HCT116 (cell line): ENCODE measurements at regions not wholly inside any gene's neighbourhood (a gene's known extent, or its start where the extent isn't known, plus 50 kb on each side); places are given as distances from the start of the nearest gene placed in this dataset.

Experiments used
- CEBPB ChIP-seq: IDR thresholded peaks from 2 replicates; pipeline ENCODE4 v1.6.1; 2012; ENCODE audit warnings: low read depth
- EGR1 ChIP-seq: IDR thresholded peaks from 2 replicates; pipeline ENCODE4 v1.6.1; 2012; ENCODE audit warnings: low read depth
- EZH2 ChIP-seq: fragments of 200-600 bp; sonication (generic); IDR thresholded peaks from 2 replicates; pipeline ENCODE4 v1.6.1; 2017; ENCODE audit warnings: antibody characterized with exemption, mixed run types
- FOSL1 ChIP-seq: IDR thresholded peaks from 2 replicates; pipeline ENCODE4 v1.6.1; 2012; ENCODE audit warnings: low read depth
- JUND ChIP-seq: IDR thresholded peaks from 2 replicates; pipeline ENCODE4 v1.6.1; 2012
- POLR2A ChIP-seq: IDR thresholded peaks from 2 replicates; pipeline ENCODE4 v1.7.0; 2011; ENCODE audit warnings: borderline replicate concordance; ENCODE audit not compliant: insufficient read depth, insufficient read length; ENCODE audit errors: extremely low read depth
- SRF ChIP-seq: IDR thresholded peaks from 2 replicates; pipeline ENCODE4 v1.6.1; 2012; ENCODE audit warnings: low read depth
- YY1 ChIP-seq: IDR thresholded peaks from 2 replicates; pipeline ENCODE4 v1.6.1; 2011; ENCODE audit warnings: low read length, low read depth, moderate library complexity, mild to moderate bottlenecking; ENCODE audit not compliant: insufficient replicate concordance; ENCODE audit errors: extremely low read depth
- TF ChIP-seq, protein P1 (sequence below), 3 experiments: fragments of 200-600 bp in 1 of 3; sonication (generic) in 1 of 3; IDR thresholded peaks in 2 of 3; conservative IDR thresholded peaks in 1 of 3; 2 replicates each; pipeline ENCODE4 v1.5.1; 2012 to 2017; ENCODE audit warnings: low read depth in 2 of 3, low read length in 2 of 3, antibody characterized with exemption in 1 of 3, borderline replicate concordance in 1 of 3, control low read depth in 1 of 3, mild to moderate bottlenecking in 1 of 3, mixed read lengths in 1 of 3, mixed run types in 1 of 3, moderate library complexity in 1 of 3; ENCODE audit not compliant: insufficient read depth in 1 of 3
- TF ChIP-seq, protein P2 (sequence below): IDR thresholded peaks from 2 replicates; pipeline ENCODE4 v1.6.1; 2012; ENCODE audit warnings: low read depth

DNA sequence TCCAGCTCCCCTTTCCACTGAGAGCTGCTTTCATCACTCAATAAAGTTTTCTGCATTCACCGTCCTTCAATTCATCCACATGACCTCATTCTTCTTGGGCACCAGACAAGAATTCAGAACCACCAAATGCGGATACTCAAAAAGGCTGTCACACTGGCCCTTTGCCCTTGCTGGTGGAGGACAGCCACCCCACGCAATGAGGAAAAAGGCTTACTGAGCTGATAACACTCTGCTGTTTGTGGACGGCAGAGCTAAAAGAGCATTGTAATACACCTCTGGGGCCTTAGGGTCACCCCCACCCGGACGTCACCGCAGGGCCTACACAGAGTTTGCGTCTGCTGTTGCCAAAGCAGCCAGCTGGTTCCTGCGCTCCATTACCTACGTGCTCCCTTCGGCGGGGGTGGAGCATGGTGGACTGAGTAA lies 51.2 kb upstream of the ZNF608 start:
- TF ChIP-seq, protein P1, sequence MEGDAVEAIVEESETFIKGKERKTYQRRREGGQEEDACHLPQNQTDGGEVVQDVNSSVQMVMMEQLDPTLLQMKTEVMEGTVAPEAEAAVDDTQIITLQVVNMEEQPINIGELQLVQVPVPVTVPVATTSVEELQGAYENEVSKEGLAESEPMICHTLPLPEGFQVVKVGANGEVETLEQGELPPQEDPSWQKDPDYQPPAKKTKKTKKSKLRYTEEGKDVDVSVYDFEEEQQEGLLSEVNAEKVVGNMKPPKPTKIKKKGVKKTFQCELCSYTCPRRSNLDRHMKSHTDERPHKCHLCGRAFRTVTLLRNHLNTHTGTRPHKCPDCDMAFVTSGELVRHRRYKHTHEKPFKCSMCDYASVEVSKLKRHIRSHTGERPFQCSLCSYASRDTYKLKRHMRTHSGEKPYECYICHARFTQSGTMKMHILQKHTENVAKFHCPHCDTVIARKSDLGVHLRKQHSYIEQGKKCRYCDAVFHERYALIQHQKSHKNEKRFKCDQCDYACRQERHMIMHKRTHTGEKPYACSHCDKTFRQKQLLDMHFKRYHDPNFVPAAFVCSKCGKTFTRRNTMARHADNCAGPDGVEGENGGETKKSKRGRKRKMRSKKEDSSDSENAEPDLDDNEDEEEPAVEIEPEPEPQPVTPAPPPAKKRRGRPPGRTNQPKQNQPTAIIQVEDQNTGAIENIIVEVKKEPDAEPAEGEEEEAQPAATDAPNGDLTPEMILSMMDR (IDR thresholded peaks at IDR 0.05 in 2 of 3, conservative IDR thresholded peaks at IDR 0.05 in 1 of 3; ENCODE audit: borderline replicate concordance in 1 of 3, insufficient read depth in 1 of 3, low read depth in 2 of 3, low read length in 2 of 3), result no peak
- TF ChIP-seq POLR2A (no peak), SRF (no peak), EZH2 (no peak), JUND (no peak), EGR1 (no peak), CEBPB (no peak), FOSL1 (no peak), YY1 (no peak)
- TF ChIP-seq, protein P2, sequence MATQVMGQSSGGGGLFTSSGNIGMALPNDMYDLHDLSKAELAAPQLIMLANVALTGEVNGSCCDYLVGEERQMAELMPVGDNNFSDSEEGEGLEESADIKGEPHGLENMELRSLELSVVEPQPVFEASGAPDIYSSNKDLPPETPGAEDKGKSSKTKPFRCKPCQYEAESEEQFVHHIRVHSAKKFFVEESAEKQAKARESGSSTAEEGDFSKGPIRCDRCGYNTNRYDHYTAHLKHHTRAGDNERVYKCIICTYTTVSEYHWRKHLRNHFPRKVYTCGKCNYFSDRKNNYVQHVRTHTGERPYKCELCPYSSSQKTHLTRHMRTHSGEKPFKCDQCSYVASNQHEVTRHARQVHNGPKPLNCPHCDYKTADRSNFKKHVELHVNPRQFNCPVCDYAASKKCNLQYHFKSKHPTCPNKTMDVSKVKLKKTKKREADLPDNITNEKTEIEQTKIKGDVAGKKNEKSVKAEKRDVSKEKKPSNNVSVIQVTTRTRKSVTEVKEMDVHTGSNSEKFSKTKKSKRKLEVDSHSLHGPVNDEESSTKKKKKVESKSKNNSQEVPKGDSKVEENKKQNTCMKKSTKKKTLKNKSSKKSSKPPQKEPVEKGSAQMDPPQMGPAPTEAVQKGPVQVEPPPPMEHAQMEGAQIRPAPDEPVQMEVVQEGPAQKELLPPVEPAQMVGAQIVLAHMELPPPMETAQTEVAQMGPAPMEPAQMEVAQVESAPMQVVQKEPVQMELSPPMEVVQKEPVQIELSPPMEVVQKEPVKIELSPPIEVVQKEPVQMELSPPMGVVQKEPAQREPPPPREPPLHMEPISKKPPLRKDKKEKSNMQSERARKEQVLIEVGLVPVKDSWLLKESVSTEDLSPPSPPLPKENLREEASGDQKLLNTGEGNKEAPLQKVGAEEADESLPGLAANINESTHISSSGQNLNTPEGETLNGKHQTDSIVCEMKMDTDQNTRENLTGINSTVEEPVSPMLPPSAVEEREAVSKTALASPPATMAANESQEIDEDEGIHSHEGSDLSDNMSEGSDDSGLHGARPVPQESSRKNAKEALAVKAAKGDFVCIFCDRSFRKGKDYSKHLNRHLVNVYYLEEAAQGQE, result no peak
